ENCODE measurements at regions not wholly inside any gene's neighbourhood (a gene's known extent, or its start where the extent isn't known, plus 50 kb on each side); places are given as distances from the start of the nearest gene placed in this dataset.

DNA sequence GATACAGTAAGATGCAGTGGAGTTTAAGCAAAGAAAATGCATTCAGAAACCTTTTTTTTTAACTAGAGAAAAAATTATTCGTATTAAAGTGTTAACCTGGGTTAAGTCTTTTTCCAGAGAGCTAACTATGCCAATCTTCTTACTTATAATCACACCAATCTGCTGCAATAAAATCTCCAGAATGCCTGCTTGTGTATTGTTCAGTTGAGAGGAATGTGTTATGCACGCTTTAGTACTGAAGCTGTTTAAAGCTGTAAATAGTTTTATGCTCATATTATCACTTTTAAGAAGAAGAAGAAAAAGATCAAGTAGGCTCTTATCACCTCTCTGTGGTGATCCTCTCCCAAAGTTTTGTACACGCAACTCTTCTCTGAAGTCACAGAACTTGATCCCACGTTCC is 528.7 kb downstream of the RFC3 start:
- TF ChIP-seq EZH2 (IDR thresholded peaks at IDR 0.05; ENCODE audit: borderline replicate concordance, low read depth, low read length, severe bottlenecking) (no peak), FOS (IDR thresholded peaks at IDR 0.05; ENCODE audit: borderline replicate concordance, insufficient read depth, low read length) (no peak), GATA2 (IDR thresholded peaks at IDR 0.05; ENCODE audit: insufficient read depth, insufficient read length, low read depth, low read length) (no peak), JUN (IDR thresholded peaks at IDR 0.05; ENCODE audit: borderline replicate concordance, insufficient read depth, insufficient read length, low read depth) (no peak)
- TF ChIP-seq, protein P1, sequence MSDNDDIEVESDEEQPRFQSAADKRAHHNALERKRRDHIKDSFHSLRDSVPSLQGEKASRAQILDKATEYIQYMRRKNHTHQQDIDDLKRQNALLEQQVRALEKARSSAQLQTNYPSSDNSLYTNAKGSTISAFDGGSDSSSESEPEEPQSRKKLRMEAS (IDR thresholded peaks at IDR 0.05; ENCODE audit: insufficient read depth, insufficient read length): no peak
- TF ChIP-seq, protein P2, sequence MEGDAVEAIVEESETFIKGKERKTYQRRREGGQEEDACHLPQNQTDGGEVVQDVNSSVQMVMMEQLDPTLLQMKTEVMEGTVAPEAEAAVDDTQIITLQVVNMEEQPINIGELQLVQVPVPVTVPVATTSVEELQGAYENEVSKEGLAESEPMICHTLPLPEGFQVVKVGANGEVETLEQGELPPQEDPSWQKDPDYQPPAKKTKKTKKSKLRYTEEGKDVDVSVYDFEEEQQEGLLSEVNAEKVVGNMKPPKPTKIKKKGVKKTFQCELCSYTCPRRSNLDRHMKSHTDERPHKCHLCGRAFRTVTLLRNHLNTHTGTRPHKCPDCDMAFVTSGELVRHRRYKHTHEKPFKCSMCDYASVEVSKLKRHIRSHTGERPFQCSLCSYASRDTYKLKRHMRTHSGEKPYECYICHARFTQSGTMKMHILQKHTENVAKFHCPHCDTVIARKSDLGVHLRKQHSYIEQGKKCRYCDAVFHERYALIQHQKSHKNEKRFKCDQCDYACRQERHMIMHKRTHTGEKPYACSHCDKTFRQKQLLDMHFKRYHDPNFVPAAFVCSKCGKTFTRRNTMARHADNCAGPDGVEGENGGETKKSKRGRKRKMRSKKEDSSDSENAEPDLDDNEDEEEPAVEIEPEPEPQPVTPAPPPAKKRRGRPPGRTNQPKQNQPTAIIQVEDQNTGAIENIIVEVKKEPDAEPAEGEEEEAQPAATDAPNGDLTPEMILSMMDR (IDR thresholded peaks at IDR 0.05; ENCODE audit: extremely low read depth in 1 of 2, insufficient read depth in 1 of 2, low read depth in 1 of 2, low read length in 2 of 2): no peak
- DNase-seq (ENCODE audit: low read depth, low spot score): no peak
- Histone ChIP-seq H3K4me2 (ENCODE audit: insufficient read depth, low read length) (no peak overlapping the region), H4K20me1 (replicated peaks; ENCODE audit: control insufficient read depth, extremely low read depth, insufficient read depth, low read length) (no peaks in the 10 kb centered on the region), H3K4me3 (replicated peaks in 1 of 3; ENCODE audit: insufficient read depth in 1 of 3, low read depth in 1 of 3, low read length in 3 of 3) (no peak overlapping the region), H3K27me3 (ENCODE audit: control insufficient read depth in 2 of 2, insufficient read depth in 2 of 2, low read length in 2 of 2) (no peaks in the 10 kb centered on the region), H3K79me2 (ENCODE audit: control insufficient read depth, insufficient read depth, low read length) (no peaks in the 10 kb centered on the region), H3K9ac (replicated peaks; ENCODE audit: extremely low read depth, insufficient read depth, low read length) (no peak overlapping the region), H3K36me3 (ENCODE audit: control insufficient read depth in 2 of 2, extremely low read depth in 1 of 2, insufficient read depth in 2 of 2, low read length in 2 of 2) (no peaks in the 10 kb centered on the region), H3K4me1 (ENCODE audit: control insufficient read depth, extremely low read depth, insufficient read depth, low read length) (peaks cover 9% of the 10 kb centered on the region), H3K9me3 (replicated peaks; ENCODE audit: control insufficient read depth, insufficient read depth, low read length) (no peaks in the 10 kb centered on the region), H2AFZ (ENCODE audit: low read depth, low read length) (no peak overlapping the region), H3K9me1 (replicated peaks; ENCODE audit: control insufficient read depth, extremely low read depth, insufficient read depth, low read length) (no peaks in the 10 kb centered on the region), H3K27ac (ENCODE audit: insufficient read depth, low read depth, low read length) (no peak overlapping the region)
- ChIA-PET POLR2A (no interaction called here), CTCF (no interaction called here)
- intact Hi-C loops (cut with micrococcal nuclease) (no loop called here), dilution Hi-C loops (cut with MboI; ENCODE audit: extremely low pct_ligation_motif_present, low sequenced_read_pairs) (no loop called here)
- BruUV-seq (replicated peaks): no TSS peak
- FAIRE-seq: no peak
